Chondrocyte (in vitro differentiated cells): ENCODE measurements at regions not wholly inside any gene's neighbourhood (a gene's known extent, or its start where the extent isn't known, plus 50 kb on each side); places are given as distances from the start of the nearest gene placed in this dataset.

ENCODE experiments used
- DNase-seq: peaks from one replicate; pipeline ENCODE4 v3.0.0; 2021; ENCODE audit warnings: mixed read lengths, low spot score
- H3K27ac Mint-ChIP-seq: one replicate; pipeline ENCODE4 v1.8.0; 2021; ENCODE audit warnings: mild to moderate bottlenecking, moderate library complexity, mixed read lengths; ENCODE audit not compliant: unreplicated experiment
- H3K27me3 Mint-ChIP-seq: 2 replicates; pipeline ENCODE4 v1.8.0; 2021; ENCODE audit warnings: low read depth, mixed read lengths
- H3K36me3 Mint-ChIP-seq: 2 replicates; pipeline ENCODE4 v1.8.0; 2021; ENCODE audit warnings: low read depth, mixed read lengths
- H3K4me1 Mint-ChIP-seq: 2 replicates; pipeline ENCODE4 v1.8.0; 2021; ENCODE audit warnings: low read depth, mild to moderate bottlenecking, mixed read lengths
- H3K4me3 Mint-ChIP-seq: one replicate; pipeline ENCODE4 v1.8.0; 2021; ENCODE audit warnings: mild to moderate bottlenecking, moderate library complexity, mixed read lengths; ENCODE audit not compliant: unreplicated experiment
- H3K9me3 Mint-ChIP-seq: 2 replicates; pipeline ENCODE4 v1.8.0; 2021; ENCODE audit warnings: low read depth, mixed read lengths
- TF ChIP-seq, protein P1 (sequence below): fragments of 200-600 bp; sonication (generic); IDR thresholded peaks from 2 replicates; pipeline ENCODE4 v1.5.0; 2021; ENCODE audit warnings: antibody characterized with exemption, mild to moderate bottlenecking, moderate library complexity

DNA sequence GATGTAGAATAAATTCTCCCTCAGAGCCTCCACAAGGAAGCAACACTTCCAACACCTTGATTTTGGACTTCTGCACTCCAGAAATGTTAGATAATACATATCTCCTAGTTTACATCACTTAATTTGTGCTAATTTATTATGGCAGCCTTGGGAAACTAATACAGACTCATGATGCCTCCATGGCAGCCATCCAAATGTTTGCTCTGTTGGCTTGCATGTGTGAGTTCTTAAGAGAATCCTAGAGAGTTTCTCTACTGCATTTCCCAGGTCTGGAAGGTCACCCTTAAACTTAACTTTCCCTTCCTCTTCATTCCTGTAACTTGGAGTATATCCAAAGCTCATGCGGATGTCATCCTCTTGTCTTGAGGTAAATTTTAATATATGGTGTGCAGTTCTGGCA lies 956.1 kb downstream of the ADGRL3 start:
- no peak overlapping the region for H3K27ac Mint-ChIP-seq
- peaks cover 16% of the 10 kb centered on the region for H3K9me3 Mint-ChIP-seq
- peaks cover 2% of the 10 kb centered on the region for H3K27me3 Mint-ChIP-seq
- DNase-seq: no peak
- H3K4me1 Mint-ChIP-seq: no peaks in the 10 kb centered on the region
- H3K4me3 Mint-ChIP-seq: no peak overlapping the region
- TF ChIP-seq, protein P1, sequence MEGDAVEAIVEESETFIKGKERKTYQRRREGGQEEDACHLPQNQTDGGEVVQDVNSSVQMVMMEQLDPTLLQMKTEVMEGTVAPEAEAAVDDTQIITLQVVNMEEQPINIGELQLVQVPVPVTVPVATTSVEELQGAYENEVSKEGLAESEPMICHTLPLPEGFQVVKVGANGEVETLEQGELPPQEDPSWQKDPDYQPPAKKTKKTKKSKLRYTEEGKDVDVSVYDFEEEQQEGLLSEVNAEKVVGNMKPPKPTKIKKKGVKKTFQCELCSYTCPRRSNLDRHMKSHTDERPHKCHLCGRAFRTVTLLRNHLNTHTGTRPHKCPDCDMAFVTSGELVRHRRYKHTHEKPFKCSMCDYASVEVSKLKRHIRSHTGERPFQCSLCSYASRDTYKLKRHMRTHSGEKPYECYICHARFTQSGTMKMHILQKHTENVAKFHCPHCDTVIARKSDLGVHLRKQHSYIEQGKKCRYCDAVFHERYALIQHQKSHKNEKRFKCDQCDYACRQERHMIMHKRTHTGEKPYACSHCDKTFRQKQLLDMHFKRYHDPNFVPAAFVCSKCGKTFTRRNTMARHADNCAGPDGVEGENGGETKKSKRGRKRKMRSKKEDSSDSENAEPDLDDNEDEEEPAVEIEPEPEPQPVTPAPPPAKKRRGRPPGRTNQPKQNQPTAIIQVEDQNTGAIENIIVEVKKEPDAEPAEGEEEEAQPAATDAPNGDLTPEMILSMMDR: no peak
- no peaks in the 10 kb centered on the region for H3K36me3 Mint-ChIP-seq

- TF ChIP-seq, protein P1: no peak
- Mint-ChIP-seq H3K9me3 (peaks cover 9% of the 10 kb centered on the region), H3K27ac (no peak overlapping the region), H3K36me3 (no peaks in the 10 kb centered on the region), H3K4me3 (no peak overlapping the region), H3K27me3 (no peaks in the 10 kb centered on the region), H3K4me1 (no peaks in the 10 kb centered on the region)
- DNase-seq: no peak
These were observed 945.1 kb downstream of the ADGRL3 start for GRCh38 chr4:62145276-62145675.

GRCh38 chr4:62144431-62144830 lies 944.3 kb downstream of the ADGRL3 start:
- Mint-ChIP-seq H3K27me3 (no peaks in the 10 kb centered on the region), H3K36me3 (no peaks in the 10 kb centered on the region), H3K27ac (no peak overlapping the region), H3K9me3 (peaks cover 9% of the 10 kb centered on the region), H3K4me1 (no peaks in the 10 kb centered on the region), H3K4me3 (no peak overlapping the region)
- TF ChIP-seq, protein P1: no peak
- DNase-seq: no peak

DNA sequence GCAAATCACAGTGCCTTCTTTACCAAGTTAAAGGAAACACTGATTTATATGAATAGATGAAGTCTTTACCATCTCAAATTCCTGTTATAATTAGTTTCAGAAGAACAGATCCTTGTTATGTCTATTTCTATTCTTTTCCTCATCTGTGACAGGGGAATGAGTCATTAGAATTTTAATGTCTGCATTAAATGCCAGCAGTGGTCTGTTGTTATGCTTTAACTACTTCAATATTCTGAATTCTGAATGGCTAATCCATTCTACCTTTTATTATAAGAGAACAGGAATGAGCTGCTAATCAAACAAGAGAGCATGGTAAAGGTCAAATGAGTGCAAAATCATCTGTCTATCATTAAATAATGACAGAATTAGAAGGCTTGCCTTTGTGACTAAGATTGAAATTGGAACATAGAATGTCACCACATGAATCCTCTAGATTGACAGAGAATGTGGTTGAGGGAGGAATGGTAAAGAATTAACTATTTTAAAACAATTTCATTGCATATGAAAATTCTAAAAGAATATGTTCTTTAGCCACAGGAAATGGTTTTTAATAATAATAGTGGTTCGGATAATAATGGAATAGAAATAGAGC lies 935.5 kb downstream of the ADGRL3 start:
- H3K27ac Mint-ChIP-seq: peak overlapping the region; percentile 43
- DNase-seq: no peak

DNA sequence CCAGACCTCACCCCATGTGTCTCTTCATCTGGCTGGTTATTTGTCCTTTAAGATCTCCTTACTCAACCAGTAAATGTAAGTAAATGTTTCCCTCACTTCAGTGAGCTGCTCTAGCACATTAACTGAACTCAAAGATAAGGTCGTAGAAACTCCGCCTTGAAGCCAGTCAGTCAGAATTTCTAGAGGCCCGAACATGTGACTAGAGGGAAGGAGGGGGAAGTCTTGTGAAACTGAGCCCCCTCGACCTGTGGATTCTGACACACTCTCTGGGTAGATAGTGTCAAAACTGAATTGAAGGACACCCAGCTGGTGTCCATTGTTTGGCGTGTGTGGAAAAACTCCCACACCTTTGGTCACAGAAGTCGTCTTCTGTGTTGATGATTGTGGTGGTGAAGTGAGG lies 933.9 kb downstream of the ADGRL3 start:
- H3K27me3 Mint-ChIP-seq: no peaks in the 10 kb centered on the region
- DNase-seq: no peak
- H3K36me3 Mint-ChIP-seq: peaks cover 3% of the 10 kb centered on the region
- H3K27ac Mint-ChIP-seq: no peak overlapping the region
- TF ChIP-seq, protein P1: no peak
- peaks cover 14% of the 10 kb centered on the region for H3K9me3 Mint-ChIP-seq
- peaks cover 7% of the 10 kb centered on the region for H3K4me1 Mint-ChIP-seq
- H3K4me3 Mint-ChIP-seq: no peak overlapping the region

More for the DNA sequence above, 935.5 kb downstream of the ADGRL3 start:
- Mint-ChIP-seq H3K27me3 (no peaks in the 10 kb centered on the region), H3K4me3 (no peak overlapping the region), H3K4me1 (peaks cover 7% of the 10 kb centered on the region), H3K9me3 (peaks cover 14% of the 10 kb centered on the region), H3K36me3 (peaks cover 3% of the 10 kb centered on the region)
- TF ChIP-seq, protein P1: no peak
